Myocyte (in vitro differentiated cells): ENCODE measurements at regions not wholly inside any gene's neighbourhood (a gene's known extent, or its start where the extent isn't known, plus 50 kb on each side); places are given as distances from the start of the nearest gene placed in this dataset.

Source experiments
- DNase-seq: peaks from one replicate; pipeline ENCODE4 v3.0.0-alpha.2; 2012; ENCODE audit warnings: low read depth

DNA sequence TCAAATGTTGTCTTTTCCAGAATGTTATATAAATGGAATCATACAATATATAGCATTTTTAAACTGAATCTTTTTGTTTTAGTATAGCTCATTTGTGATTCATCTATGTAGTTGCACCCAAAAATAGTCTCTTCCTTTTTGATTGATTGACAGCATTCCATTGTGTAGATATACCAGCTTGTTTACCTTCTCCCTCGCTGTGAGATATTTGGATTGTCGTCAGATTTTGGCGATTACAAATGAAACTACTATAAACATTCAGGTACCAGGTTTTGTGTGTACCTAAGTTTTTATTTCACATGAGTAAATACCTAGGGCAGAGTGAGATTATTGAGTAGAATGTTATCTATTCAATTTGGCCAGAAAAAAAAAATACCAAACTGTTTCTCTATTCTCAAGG lies 584.7 kb upstream of the SORCS1 start:
- no peak for DNase-seq

- no peak for DNase-seq
Measured at GRCh38 chr10:107747851-107748250, 583.3 kb upstream of the SORCS1 start.

DNA sequence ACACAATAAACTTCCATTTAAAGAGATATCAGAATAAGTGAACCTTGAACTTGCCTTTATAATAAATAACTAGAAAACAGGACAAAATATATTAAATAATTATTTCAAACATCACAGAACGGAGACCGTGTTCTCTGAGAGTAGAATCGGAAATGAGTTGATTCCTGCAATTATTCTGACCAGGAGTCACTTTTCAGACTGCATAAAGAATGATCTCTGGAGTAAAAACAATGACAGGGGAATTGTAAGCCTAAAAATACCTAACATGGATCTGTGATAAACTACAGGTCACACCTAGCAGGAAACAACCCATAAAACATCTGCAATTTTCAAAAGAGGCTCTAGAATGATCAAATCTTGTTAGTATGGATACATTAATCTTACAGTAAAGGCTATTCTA lies 577.5 kb upstream of the SORCS1 start:
- no peak for DNase-seq

- peak; percentile 34 for DNase-seq
Measured at GRCh38 chr10:107740962-107741690, 576.6 kb upstream of the SORCS1 start.

DNA sequence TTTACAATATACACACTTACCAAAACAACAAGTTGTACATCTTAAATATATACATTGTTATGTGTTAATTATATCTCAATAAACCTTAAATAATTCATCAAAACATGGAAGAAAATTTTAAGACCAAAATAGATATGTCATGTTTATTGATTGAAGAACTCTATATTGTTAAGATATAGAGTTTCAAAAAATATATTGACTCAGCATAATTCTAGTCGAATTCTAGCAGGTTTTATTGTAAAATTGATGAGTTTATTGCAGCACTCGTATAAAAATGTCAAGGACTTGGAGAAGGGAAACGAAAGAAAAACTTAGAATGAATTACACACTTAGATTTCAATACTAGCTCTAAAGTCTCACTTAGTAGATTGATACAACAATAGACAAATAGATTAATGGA lies 575.4 kb upstream of the SORCS1 start:
- no peak for DNase-seq

DNA sequence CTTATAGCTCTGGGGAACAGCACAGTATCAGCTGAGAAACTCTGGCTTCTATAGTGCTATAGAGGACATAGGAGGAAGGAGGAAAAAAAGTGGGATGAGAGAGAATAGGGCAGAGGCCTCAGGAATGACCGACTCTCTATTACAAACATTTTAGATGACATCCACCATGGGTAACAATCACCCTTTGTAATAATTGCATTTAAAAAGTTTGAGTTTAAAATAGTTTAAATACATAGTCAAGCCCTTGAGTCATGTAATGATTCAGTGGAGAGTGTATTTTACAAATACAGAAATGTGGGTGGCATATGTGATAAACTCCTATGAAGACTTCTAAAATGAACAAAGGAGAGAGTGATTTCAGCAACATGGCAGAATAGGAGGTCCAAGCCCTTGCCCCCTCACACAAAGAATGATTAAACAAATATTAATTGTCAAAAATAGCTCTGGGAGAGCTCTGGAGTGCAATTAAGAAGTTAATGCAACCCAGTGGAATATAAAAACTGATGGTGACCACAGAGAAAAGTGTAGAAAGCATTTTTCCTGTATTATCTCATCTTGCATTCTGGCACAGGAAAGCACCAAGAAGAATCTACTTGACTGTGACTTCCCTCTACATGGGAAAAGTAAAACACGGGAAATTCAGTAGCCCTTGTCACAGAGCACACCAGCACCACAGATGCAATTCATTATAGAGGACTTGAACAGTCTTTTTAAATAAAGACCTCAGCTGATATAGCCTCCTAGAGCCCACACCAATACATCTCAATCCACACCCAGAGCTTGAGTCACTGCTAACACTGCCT lies 569.0 kb upstream of the SORCS1 start:
- DNase-seq, result no peak

DNA sequence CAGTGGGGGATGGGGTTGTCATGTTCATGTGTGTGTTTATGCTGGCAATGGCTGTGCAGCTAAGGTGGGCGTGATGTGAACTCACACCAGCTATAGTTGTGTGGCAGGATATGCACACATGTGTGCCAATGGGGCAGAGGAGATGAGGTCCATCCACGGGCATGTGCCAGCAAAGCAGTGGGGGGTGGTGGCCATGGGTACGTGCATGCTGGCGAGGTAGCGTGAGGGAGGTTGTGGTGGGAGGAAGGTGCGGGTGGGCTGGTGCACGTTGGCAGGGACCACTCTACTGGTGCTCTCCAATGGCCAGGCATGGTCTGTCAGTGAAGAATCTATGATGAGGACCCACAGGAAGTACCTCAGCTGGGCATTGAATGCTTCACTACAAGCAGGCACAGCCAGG lies 567.5 kb upstream of the SORCS1 start:
- DNase-seq, result no peak

GRCh38 chr10:107728807-107729206 lies 564.3 kb upstream of the SORCS1 start:
- no peak for DNase-seq

DNA sequence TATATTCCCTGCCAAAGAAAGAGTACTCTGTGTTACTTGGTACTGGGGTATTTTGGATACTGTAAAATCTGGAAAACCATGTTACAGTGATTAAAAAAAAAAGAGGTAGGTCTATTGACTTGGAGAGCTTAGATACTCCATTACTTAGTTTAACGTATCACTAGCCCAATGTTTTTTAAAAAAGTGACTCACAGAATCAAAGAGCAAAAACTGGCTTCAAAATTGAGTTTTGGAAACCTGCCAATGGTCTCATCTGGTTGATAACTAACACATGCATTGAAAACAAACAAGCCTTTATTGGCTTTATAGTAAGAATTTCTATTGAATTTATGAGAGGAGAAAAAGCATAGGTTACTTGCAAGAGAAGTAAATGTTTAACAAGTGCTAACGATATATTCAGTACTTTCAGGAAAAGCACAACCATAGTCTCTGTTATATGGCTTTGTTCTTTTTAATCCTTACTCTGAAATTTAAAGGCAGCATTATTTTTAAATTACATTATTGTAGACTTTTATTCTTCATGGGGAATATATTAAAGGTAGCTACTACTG lies 563.3 kb upstream of the SORCS1 start:
- DNase-seq, result peak; percentile 44

DNA sequence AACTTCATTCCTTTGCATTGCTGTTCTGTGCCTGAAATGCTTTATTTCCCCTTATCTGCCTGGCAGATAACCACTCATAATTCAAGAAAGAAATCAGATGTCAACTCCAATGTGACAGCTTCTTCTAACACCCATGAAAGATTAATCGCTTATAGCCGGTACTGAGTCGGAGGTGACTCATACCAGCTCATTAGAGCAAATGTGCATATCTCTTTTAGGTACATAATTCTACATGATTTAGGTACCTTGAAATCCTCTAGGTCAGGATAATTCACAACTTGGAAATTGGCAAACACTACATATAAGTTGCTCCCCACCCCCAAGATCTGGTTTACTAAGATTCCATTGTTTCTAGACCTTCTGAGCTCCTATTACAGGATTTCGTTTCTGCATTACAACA lies 554.4 kb upstream of the SORCS1 start:
- DNase-seq, result no peak

GRCh38 chr10:107717046-107717445 lies 552.5 kb upstream of the SORCS1 start:
- DNase-seq, result no peak

DNA sequence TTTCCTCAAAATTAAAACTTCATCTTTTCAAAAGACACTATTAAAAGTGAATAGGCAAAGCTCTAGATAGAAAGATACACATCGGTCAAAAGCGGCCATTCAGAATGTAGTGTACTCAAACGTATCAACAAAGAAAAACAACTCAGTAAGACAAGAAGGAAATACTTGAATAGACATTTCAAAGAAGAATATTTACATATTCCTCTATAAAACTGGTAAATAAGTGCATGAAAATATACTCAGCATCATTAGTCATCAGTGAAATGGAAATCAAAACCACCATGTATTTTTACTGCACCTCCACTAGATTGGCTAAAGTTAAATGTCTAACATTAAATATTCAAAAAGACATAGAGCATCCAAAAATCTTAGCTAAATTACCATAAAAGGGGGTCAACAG lies 551.1 kb upstream of the SORCS1 start:
- DNase-seq, result no peak

DNA sequence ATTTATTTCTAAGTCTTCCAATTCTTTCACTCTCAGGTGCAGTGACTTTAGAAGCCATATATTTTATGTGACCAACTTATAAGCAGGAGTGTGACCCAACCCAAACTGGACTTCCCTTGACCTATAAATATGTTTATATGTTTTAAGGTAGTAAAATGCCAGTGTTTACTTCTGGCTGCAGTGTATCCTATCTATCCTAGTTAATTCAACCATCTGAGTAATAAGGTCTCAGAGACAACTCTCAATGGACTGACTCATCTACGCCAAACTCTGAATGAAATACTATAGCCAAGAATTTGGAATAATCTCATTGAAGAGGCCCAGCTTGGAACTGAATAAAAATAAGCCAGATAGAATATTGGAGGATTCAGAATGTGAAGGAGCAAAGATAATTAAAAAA lies 544.5 kb upstream of the SORCS1 start:
- DNase-seq, result no peak

DNA sequence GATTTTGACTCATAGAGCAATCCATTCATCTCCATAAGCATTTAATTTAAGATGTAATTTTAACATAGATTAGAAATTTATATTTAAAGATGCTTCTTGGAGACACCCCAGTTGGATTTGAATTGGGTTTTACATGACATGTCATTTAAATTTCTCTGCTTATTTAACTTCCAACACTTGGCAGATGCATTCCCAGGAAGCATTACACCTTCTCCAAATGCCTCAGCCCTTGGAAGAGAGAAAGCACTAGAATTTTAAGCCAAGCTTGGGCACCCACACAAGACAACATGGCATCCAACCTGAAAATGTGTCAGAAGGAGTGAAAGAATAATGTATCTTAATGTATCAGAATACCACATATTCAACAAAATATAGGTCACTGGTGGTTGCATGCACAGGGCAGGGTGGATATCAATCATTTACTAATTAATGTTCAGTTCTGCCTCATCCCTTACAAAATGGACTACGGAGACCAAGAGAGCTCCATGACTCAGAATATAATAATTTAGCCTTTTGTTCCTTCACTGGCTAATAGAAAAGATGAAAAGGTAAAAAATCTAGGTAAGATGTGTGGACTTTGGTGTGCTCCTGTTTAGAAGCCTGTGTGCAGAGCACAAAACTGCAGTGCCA lies 541.7 kb upstream of the SORCS1 start:
- DNase-seq, result no peak

- DNase-seq, result no peak
Measured at GRCh38 chr10:107701943-107702342, 537.4 kb upstream of the SORCS1 start.

- no peak for DNase-seq
Measured at GRCh38 chr10:107692072-107692471, 527.6 kb upstream of the SORCS1 start.

GRCh38 chr10:107689323-107689722 lies 524.8 kb upstream of the SORCS1 start:
- peak; percentile 2 for DNase-seq

GRCh38 chr10:107687701-107688100 lies 523.2 kb upstream of the SORCS1 start:
- peak; percentile 9 for DNase-seq

GRCh38 chr10:107686095-107686494 lies 521.6 kb upstream of the SORCS1 start:
- DNase-seq, result no peak

- no peak for DNase-seq
Measured at GRCh38 chr10:107671960-107672359, 507.5 kb upstream of the SORCS1 start.

GRCh38 chr10:107666214-107666613 lies 501.7 kb upstream of the SORCS1 start:
- no peak for DNase-seq

- no peak for DNase-seq
Measured at GRCh38 chr10:107665459-107665858, 501.0 kb upstream of the SORCS1 start.
